Naive thymus-derived CD4-positive, alpha-beta T cell (primary cell): ENCODE measurements at regions not wholly inside any gene's neighbourhood (a gene's known extent, or its start where the extent isn't known, plus 50 kb on each side); places are given as distances from the start of the nearest gene placed in this dataset.

ENCODE experiments used
- ATAC-seq: fragments of 150-1000 bp; cut with Tn5 transposase; 2 replicates; pipeline ENCODE4 v1.10.0; 2021; ENCODE audit warnings: mild to moderate bottlenecking, moderate library complexity
- CTCF ChIA-PET: fragments of 350-600 bp; sonication (Branson Sonifier 250); formaldehyde crosslinking; loops from one replicate; lab custom pipeline; 2021; ENCODE audit warnings: antibody characterized with exemption; lab: Charles Lee
- POLR2A ChIA-PET: fragments of 350-600 bp; sonication (Branson Sonifier 250); formaldehyde crosslinking; loops from one replicate; lab custom pipeline; 2021; ENCODE audit warnings: antibody characterized with exemption, inconsistent platforms; lab: Charles Lee
- DNase-seq, 9 donors: peaks; one replicate each; pipeline versions ENCODE4 v3.0.0 to v3.0.0-alpha.2; 2020 to 2022; ENCODE audit warnings: mixed read lengths in 1 of 9
- H3K27ac ChIP-seq: one replicate; pipeline ENCODE4 v1.7.0; 2013; ENCODE audit warnings: mild to moderate bottlenecking, low read depth, low read length, moderate library complexity
- H3K27me3 ChIP-seq, 2 donors: one replicate each; pipeline ENCODE4 v1.7.0; 2013; ENCODE audit warnings: low read length in 2 of 2, mild to moderate bottlenecking in 2 of 2, moderate library complexity in 2 of 2; ENCODE audit not compliant: control insufficient read depth in 2 of 2, insufficient read depth in 2 of 2
- H3K36me3 ChIP-seq, 3 experiments: 1 replicate in 2 of 3; 2 replicates in 1 of 3; pipeline ENCODE4 v1.7.0; 2013; ENCODE audit warnings: low read length in 3 of 3, mild to moderate bottlenecking in 3 of 3, moderate library complexity in 1 of 3; ENCODE audit not compliant: insufficient read depth in 3 of 3, control insufficient read depth in 2 of 3
- H3K4me1 ChIP-seq, 2 donors: one replicate each; pipeline ENCODE4 v1.7.0; 2013; ENCODE audit warnings: low read length in 2 of 2, mild to moderate bottlenecking in 2 of 2, moderate library complexity in 1 of 2; ENCODE audit not compliant: control insufficient read depth in 2 of 2, insufficient read depth in 2 of 2
- H3K4me3 ChIP-seq: 2 replicates; pipeline ENCODE4 v1.7.0; 2013; ENCODE audit warnings: mild to moderate bottlenecking, low read length
- H3K9me3 ChIP-seq, 3 experiments: 1 replicate in 2 of 3; 2 replicates in 1 of 3; pipeline ENCODE4 v1.7.0; 2013; ENCODE audit warnings: low read length in 3 of 3; ENCODE audit not compliant: control insufficient read depth in 2 of 3
- H3K27ac Mint-ChIP-seq, 9 donors: one replicate each; pipeline ENCODE4 v1.8.0; 2020 to 2022; ENCODE audit warnings: mixed read lengths in 9 of 9, mild to moderate bottlenecking in 8 of 9, moderate library complexity in 5 of 9, inconsistent platforms in 2 of 9
- H3K27me3 Mint-ChIP-seq, 5 donors: one replicate each; pipeline ENCODE4 v1.8.0; 2021 to 2022; ENCODE audit warnings: mixed read lengths in 5 of 5, mild to moderate bottlenecking in 1 of 5
- H3K36me3 Mint-ChIP-seq, 5 donors: one replicate each; pipeline ENCODE4 v1.8.0; 2020 to 2022; ENCODE audit warnings: mixed read lengths in 5 of 5, mild to moderate bottlenecking in 3 of 5, inconsistent platforms in 1 of 5
- H3K4me1 Mint-ChIP-seq, 7 donors: one replicate each; pipeline ENCODE4 v1.8.0; 2020 to 2022; ENCODE audit warnings: mixed read lengths in 7 of 7, mild to moderate bottlenecking in 3 of 7, inconsistent platforms in 1 of 7
- H3K4me3 Mint-ChIP-seq, 10 donors: one replicate each; pipeline ENCODE4 v1.8.0; 2020 to 2022; ENCODE audit warnings: mild to moderate bottlenecking in 10 of 10, mixed read lengths in 10 of 10, moderate library complexity in 6 of 10, inconsistent platforms in 2 of 10
- H3K9me3 Mint-ChIP-seq, 11 donors: one replicate each; pipeline ENCODE4 v1.8.0; 2020 to 2022; ENCODE audit warnings: mixed read lengths in 11 of 11, mild to moderate bottlenecking in 4 of 11, inconsistent platforms in 1 of 11, moderate library complexity in 1 of 11
- intact Hi-C, 2 donors: fragments of 100-400 bp; cut with micrococcal nuclease; formaldehyde crosslinking; loops; one replicate each; pipeline ENCODE4 v1.15.1; 2023

DNA sequence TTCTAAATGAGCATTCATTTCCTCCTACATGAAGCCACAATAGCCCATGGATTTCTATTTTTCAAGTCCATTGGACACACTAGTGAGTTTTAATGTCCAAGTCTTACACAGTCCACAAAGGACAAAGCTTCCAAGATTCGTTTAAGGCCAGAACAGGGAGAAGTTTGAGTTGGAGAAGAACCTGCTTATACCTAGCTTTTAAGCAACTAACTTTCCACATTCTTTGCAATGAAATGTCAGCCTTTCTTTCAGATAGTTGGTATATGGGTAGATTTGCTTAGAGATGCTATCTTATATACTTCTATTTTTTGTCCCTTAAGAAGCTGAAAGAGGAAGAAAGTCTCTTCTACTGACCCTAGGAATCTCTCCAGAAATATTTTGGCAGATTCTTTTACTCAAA, 66.1 kb upstream of the NPAS2 start:
- H3K9me3 Mint-ChIP-seq: peaks cover 0 to 11% (median 5%) of the 10 kb centered on the region in 11 donors
- ATAC-seq: no peak

DNA sequence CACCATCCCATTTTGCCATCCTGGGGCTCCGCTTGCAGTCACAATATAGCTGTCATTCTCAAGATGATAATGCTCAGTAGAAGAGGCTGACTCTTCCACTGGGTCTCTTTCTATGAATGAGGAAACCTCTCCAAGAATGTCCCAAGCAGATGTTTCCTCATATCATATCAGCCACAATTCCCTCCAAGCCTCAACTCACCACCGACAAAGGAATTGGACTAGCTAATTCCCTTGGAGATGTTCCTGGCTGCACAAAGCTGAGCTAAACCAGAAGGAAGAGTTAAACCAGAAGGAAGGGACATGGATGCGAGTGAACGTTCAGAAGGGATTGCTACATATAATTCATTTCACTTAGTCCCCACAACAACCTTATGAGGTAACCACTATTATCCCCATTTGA, 65.0 kb upstream of the NPAS2 start:
- no peak overlapping the region for H3K27ac ChIP-seq
- no peaks in the 10 kb centered on the region for H3K9me3 ChIP-seq
- no peak overlapping the region for H3K27ac Mint-ChIP-seq
- no peak for ATAC-seq
- peaks cover 0 to 11% (median 7%) of the 10 kb centered on the region in 7 donors for H3K4me1 Mint-ChIP-seq
- no peak overlapping the region for H3K4me3 ChIP-seq
- intact Hi-C loops: no loop called here
- H3K27me3 Mint-ChIP-seq: peaks cover 0 to 20% (median 5%) of the 10 kb centered on the region in 5 donors
- H3K4me1 ChIP-seq: no peaks in the 10 kb centered on the region
- no peaks in the 10 kb centered on the region for H3K27me3 ChIP-seq
- no peak for DNase-seq
- no peaks in the 10 kb centered on the region for H3K36me3 ChIP-seq
- H3K9me3 Mint-ChIP-seq: peaks cover 0 to 8% (median 3%) of the 10 kb centered on the region in 11 donors
- H3K36me3 Mint-ChIP-seq: peaks cover 0 to 7% (median 1%) of the 10 kb centered on the region in 5 donors
- CTCF ChIA-PET: no interaction called here
- H3K4me3 Mint-ChIP-seq: no peak overlapping the region
- POLR2A ChIA-PET: interaction anchor here (1.2 kb wide), 1 partner anchor 14 kb away, joined by 3 read pairs; no protein-coding TSS in a partner anchor

More for the DNA sequence above, 66.1 kb upstream of the NPAS2 start:
- no peak overlapping the region for H3K4me3 ChIP-seq
- H3K27me3 ChIP-seq: no peaks in the 10 kb centered on the region
- H3K4me1 Mint-ChIP-seq: peaks cover 0 to 11% (median 7%) of the 10 kb centered on the region in 7 donors
- peaks cover 0 to 7% (median 4%) of the 10 kb centered on the region in 5 donors for H3K36me3 Mint-ChIP-seq
- H3K27ac ChIP-seq: no peak overlapping the region
- DNase-seq: no peak
- H3K4me1 ChIP-seq: no peaks in the 10 kb centered on the region
- CTCF ChIA-PET: no interaction called here
- no peaks in the 10 kb centered on the region for H3K36me3 ChIP-seq
- H3K27ac Mint-ChIP-seq: no peak overlapping the region
- intact Hi-C loops: no loop called here
- POLR2A ChIA-PET: no interaction called here
- no peak overlapping the region for H3K4me3 Mint-ChIP-seq
- no peaks in the 10 kb centered on the region for H3K9me3 ChIP-seq
- H3K27me3 Mint-ChIP-seq: peaks cover 0 to 20% (median 5%) of the 10 kb centered on the region in 5 donors

DNA sequence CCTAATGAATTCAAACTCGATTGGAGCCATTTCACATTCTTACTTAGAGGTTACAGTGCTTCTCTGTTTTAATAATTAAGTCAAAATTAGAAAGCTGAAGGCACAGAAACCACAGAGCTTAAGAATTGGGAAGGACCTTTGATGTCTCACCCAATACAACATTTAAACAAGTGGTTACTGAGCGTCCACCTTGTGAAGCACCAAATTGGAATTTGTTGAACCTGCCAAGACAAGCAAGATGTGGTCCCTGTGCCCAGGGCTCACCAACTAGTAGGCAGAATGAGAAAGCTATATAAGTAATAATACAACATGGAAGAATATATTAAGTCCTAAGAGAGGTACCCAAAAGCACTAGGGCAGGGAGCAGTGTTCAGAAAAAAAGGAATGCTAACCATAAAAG, 64.5 kb upstream of the NPAS2 start:
- Mint-ChIP-seq H3K9me3 (peaks cover 0 to 6% (median 2%) of the 10 kb centered on the region in 11 donors), H3K27ac (no peak overlapping the region), H3K4me1 (peaks cover 0 to 11% (median 7%) of the 10 kb centered on the region in 7 donors), H3K27me3 (peaks cover 0 to 16% (median 5%) of the 10 kb centered on the region in 5 donors), H3K36me3 (peaks cover 0 to 7% (median 0%) of the 10 kb centered on the region in 5 donors), H3K4me3 (no peak overlapping the region)
- ChIA-PET POLR2A (interaction anchor here (1.2 kb wide), 1 partner anchor 13 kb away, joined by 3 read pairs; no protein-coding TSS in a partner anchor), CTCF (no interaction called here)
- H3K4me1 ChIP-seq: no peaks in the 10 kb centered on the region
- no peaks in the 10 kb centered on the region for H3K27me3 ChIP-seq
- H3K4me3 ChIP-seq: no peak overlapping the region
- DNase-seq (no peak), ATAC-seq (no peak)
- H3K9me3 ChIP-seq: no peaks in the 10 kb centered on the region
- H3K27ac ChIP-seq: no peak overlapping the region
- intact Hi-C loops: no loop called here
- no peaks in the 10 kb centered on the region for H3K36me3 ChIP-seq

DNA sequence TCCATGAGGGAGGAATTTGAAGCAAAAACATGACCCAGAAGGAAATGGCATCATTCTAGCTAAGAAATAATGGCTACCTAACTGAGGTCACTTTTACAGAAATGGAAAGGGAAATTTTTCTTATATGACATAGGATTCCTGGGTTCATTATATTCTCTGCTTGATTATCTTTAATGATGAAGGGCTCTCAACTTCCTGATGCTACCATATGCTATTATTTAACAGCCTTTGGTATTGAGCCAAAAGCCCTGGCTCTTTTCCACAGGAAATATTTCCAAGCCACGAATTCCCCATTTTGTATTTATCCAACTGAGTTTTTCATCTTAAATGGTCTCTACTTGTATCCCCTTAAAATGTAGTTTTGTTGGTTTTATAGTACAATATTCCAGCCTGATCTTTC, 63.2 kb upstream of the NPAS2 start:
- Mint-ChIP-seq H3K36me3 (peaks cover 0 to 4% (median 0%) of the 10 kb centered on the region in 5 donors), H3K9me3 (peaks cover 0 to 4% (median 0%) of the 10 kb centered on the region in 11 donors), H3K27ac (no peak overlapping the region), H3K4me3 (no peak overlapping the region), H3K4me1 (peaks cover 0 to 9% (median 7%) of the 10 kb centered on the region in 7 donors), H3K27me3 (peaks cover 0 to 13% (median 5%) of the 10 kb centered on the region in 5 donors)
- intact Hi-C loops: no loop called here
- Histone ChIP-seq H3K9me3 (no peaks in the 10 kb centered on the region), H3K27me3 (no peaks in the 10 kb centered on the region), H3K27ac (no peak overlapping the region), H3K36me3 (no peaks in the 10 kb centered on the region), H3K4me1 (no peaks in the 10 kb centered on the region), H3K4me3 (no peak overlapping the region)
- ChIA-PET CTCF (no interaction called here), POLR2A (no interaction called here)
- DNase-seq (no peak), ATAC-seq (no peak)

DNA sequence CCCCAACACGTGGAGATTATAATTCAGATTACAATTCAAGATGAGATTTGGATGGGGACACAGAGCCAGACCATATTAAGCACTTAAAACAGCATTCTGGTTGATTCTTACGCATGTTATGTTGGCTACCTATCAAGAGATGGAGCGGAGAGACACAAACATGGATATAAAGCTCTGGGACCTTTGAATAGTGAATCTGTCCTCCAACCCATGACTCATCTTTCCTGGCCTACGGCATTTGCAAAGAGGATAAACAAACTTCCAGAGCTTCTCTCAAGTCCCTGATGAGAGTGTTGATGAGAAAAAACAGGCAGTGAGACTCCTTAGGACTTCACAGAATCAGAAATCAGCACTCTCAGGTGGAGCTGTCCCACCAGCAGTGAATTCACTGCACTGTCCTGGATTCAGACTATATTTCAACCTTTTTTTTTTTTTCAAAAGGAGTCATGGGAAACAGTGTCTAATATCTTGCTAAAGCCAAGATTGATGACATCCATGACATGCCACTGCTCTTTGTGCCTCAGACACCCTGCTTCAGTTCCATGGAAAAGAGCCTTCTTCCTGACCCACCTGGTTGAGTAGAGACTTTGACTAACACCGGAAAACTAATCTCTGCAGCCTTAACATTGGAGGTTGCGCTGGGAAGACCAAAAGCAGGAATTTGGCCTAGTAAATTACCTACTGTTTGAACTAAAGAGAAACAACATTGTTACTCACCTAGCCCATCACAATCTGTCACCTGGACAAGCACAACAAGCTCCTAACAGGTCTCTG, 62.1 kb upstream of the NPAS2 start:
- Mint-ChIP-seq H3K4me1 (peaks cover 0 to 4% (median under 1%) of the 10 kb centered on the region in 7 donors), H3K9me3 (peaks cover 0 to 4% (median 0%) of the 10 kb centered on the region in 11 donors), H3K4me3 (no peak overlapping the region), H3K27me3 (peaks cover 0 to 15% (median 5%) of the 10 kb centered on the region in 5 donors), H3K27ac (no peak overlapping the region), H3K36me3 (peaks cover 0 to 4% (median 0%) of the 10 kb centered on the region in 5 donors)
- Histone ChIP-seq H3K27ac (no peak overlapping the region), H3K36me3 (no peaks in the 10 kb centered on the region), H3K9me3 (no peaks in the 10 kb centered on the region), H3K4me1 (no peaks in the 10 kb centered on the region), H3K27me3 (no peaks in the 10 kb centered on the region), H3K4me3 (no peak overlapping the region)
- ChIA-PET CTCF (no interaction called here), POLR2A (no interaction called here)
- intact Hi-C loops: no loop called here
- DNase-seq (no peak), ATAC-seq (no peak)

DNA sequence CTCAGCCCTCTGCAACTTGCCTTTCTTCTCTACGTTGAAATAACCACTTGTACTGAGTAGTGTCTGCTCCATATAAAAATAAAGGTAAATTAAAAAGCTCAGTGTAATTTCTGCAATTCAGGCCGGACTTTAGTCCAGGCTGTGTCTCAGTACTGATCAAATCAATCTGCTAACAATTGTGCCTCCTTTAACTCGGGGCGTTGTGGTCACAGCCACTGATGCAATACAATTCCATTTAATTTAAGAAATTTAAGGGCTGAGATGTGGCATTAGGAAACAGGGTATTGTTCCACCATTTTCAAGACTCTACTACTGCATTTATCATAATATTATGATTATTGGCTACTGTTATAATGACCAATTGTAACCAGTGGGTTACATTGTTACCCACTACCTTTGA, 60.0 kb upstream of the NPAS2 start:
- Mint-ChIP-seq H3K4me3 (no peak overlapping the region), H3K36me3 (peaks cover 0 to 5% (median 3%) of the 10 kb centered on the region in 5 donors), H3K9me3 (peaks cover 0 to 11% (median 0%) of the 10 kb centered on the region in 11 donors), H3K4me1 (peaks cover 0 to 3% (median 0%) of the 10 kb centered on the region in 7 donors), H3K27ac (no peak overlapping the region), H3K27me3 (peaks cover 0 to 19% (median 5%) of the 10 kb centered on the region in 5 donors)
- Histone ChIP-seq H3K27ac (no peak overlapping the region), H3K4me3 (no peak overlapping the region), H3K36me3 (no peaks in the 10 kb centered on the region), H3K9me3 (no peaks in the 10 kb centered on the region), H3K4me1 (no peaks in the 10 kb centered on the region), H3K27me3 (no peaks in the 10 kb centered on the region)
- intact Hi-C loops: no loop called here
- DNase-seq: no peak
- ChIA-PET CTCF (no interaction called here), POLR2A (no interaction called here)
- no peak for ATAC-seq
